ENCODE measurements at regions not wholly inside any gene's neighbourhood (a gene's known extent, or its start where the extent isn't known, plus 50 kb on each side); places are given as distances from the start of the nearest gene placed in this dataset.
"Not testable (repeated sequence)": the region's sequence is repeated elsewhere in the genome, so short reads cannot be mapped to it uniquely, and the experiment has no call there.

- DNase-seq, result no peak
Observed at GRCh38 chr12:67539946-67540345, 108.6 kb upstream of the DYRK2 start.

GRCh38 chr12:67540920-67541624, 107.5 kb upstream of the DYRK2 start:
- no peak for DNase-seq

DNA sequence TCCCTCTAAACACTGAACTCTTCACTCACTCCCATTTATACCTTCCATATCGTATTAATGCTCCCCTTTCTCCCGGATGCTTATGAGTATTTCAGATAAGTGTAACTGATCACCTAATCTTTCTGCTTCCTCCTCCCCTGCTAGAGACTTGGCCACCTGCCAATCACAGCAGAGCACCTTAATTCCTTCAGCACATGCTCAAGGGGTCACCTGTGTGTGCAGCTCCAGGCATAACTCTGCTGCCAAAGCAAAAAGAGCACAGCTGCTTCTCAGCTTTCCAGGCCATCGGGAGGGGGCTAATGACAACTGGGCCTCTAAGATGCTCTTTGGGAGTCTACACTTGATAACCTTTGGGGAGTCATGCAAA, 106.9 kb upstream of the DYRK2 start:
- no peak for DNase-seq

GRCh38 chr12:67543021-67543770, 105.3 kb upstream of the DYRK2 start:
- no peak for DNase-seq

GRCh38 chr12:67545298-67545697, 103.2 kb upstream of the DYRK2 start:
- DNase-seq, result no peak

- no peak for DNase-seq
Observed at GRCh38 chr12:67546746-67547145, 101.8 kb upstream of the DYRK2 start.

- DNase-seq, result not testable (repeated sequence)
Observed at GRCh38 chr12:67555075-67555717, 93.3 kb upstream of the DYRK2 start.

DNA sequence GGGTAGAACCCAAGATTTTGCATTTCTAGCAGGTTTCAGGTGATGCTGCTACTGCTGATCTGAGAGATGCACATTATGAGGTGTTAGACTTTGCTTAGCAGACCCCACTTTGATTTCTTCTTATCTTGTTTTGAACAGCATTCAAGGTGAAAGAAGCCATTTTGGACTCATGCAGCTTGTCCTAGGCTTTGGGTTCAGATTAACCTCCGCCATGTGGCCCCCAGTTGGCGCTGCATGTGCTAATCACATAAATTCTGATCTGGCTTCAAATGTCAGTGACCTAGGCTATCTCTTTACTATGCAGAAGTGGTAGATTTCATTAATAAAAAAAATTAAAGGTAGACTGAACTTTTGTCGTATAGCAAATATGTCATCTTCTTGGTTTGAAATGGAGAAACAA, 89.8 kb upstream of the DYRK2 start:
- no peak for DNase-seq

DNA sequence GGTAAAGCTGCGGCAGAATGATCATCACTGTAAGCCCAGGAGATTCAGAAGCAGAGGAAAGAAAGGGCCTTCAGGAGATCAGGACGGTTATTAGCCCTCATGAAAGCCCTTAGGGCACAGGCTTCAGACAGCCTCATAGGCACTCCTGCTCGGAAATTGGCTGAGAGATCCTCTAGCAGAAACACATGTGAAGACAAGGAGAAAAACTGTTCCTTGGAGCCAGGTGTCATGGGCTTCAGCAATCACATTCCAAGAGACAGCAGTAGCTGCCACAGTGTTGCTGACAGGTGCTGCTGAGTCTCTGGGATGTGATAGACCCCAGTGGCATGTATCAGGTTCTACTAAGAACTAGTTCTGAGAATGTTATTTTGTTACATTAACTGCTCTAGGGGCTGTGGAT, 88.8 kb upstream of the DYRK2 start:
- no peak for DNase-seq

GRCh38 chr12:67562513-67563287, 85.8 kb upstream of the DYRK2 start:
- DNase-seq, result no peak

DNA sequence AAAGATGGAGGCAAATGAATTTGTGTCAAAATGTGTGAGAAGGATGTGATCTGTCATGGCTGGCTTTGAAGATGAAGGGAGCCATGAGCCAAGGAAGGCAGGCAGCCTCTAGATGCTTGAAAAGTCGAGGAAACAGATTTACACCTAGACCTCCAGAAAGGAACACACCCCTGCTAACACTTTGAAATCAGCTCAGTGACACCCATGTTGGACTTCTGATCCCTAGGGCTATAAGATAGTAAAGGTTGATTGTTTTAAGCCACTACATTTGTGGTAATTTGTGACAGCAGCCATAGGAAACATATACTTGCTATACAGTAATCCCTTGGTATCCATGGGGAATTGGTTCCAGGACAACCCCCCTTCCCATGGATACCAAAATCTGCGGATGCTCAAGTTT, 80.5 kb upstream of the DYRK2 start:
- DNase-seq, result no peak

GRCh38 chr12:67572492-67572891, 76.1 kb upstream of the DYRK2 start:
- no peak for DNase-seq

DNA sequence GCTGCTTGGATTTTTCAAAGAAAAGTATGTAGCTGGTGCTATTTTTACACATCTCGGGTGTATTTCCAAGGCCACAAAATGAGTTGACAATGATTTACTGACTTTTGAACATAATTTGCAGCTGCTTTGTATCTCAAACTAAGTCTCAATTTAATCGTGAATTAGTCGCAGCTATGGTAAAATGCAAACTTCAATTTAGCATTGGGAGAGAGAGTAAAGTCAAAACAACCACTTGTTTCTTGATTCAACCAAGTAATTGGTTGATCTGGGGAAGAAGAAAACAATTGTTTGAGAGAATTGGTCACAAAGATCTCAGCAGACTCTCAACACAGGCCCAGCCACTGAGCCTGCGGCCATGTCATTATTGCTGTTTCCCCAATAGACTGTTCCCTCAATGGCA, 75.0 kb upstream of the DYRK2 start:
- DNase-seq, result no peak

DNA sequence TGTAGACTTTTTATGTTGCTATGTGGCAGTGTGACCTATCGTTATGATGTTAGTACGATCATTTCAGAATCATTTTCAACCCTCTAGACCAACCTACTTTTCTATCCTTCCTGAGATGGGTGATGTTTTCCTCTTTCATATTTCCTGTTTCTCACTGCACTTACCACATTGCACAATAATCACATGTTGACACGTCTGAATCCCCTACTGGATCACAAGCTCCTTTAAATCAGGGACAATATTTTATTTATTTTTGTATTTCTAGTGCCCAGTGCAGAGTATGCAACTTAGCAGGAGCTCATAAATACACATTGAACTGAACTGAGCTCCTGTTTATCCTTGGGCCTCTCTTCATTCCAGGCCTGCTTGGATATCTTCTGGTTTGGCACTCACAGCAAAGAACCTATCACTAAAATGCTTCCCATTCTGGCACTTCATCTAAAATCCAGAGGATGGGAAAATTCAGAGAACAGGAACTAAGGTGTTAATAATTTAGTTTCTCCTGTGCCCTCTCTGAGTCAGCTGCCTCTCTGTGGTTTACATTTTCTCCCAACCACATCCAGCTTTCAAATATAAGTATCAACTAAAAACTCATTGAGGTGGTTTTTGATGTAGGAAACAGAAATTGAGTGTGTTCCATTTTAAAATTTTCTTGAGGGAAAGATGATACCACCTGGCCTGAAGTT, 69.4 kb upstream of the DYRK2 start:
- no peak for DNase-seq

DNA sequence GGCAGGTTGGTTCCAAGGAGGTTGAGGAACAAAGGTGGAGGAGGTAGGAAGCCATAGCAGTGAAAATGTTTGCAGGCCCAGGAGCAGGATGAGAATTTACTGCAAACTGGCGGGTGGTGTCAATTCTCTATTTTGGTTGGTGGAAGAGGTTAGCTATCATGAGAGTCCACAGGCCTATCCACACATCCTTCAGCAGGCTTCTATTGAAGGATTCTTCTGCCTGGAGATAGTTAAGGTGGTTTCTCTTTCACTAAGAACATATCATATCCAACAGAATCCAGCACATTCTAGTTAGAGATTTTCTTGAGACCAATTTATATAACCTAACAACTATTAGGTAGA, 68.9 kb upstream of the DYRK2 start:
- DNase-seq, result no peak

DNA sequence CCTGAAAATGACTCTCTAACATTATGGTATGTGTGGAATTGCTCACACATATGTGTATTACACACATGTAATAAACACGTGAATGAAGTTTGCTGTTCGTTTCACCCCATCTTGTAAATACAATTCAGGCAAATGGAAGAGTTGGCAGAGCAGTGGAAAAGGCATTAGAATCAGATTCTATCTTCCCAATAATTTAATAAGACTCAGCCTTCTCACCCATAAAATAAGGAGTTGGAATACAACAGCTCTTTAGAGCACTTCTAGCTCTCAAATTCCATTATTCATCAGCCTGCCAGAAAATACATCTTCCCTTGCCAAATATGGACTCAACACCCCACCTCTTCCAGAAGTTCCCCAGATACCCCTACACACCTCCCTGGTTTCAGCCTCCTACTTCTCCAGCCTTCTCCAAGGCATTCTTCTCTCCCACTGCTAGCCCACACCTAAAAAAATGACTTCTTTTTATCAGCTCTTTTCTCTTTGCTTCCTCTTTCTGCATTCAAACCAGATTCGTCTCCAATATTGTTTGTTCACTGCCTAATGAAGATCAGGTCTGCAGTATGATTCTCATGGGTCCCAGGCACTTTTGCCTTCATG, 66.2 kb upstream of the DYRK2 start:
- DNase-seq, result no peak

DNA sequence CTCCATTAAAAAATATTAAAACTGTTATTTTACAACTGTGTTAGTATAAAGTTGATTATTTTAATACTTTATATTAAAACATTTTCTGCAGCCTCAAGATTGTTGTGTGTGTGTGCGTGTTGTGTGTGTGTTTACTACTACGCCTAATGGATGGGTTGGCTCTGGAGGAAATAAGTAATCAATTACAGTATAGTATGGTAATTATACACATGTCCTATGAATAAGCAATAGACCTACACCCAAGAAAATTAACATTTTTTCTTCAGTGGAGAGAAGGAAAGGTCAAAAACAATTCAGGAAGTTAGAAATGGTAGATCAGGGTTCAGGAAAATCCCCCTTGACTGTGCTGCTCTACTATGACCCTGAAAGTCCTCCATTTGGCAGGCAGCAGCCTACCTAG, 65.7 kb upstream of the DYRK2 start:
- DNase-seq, result no peak

DNA sequence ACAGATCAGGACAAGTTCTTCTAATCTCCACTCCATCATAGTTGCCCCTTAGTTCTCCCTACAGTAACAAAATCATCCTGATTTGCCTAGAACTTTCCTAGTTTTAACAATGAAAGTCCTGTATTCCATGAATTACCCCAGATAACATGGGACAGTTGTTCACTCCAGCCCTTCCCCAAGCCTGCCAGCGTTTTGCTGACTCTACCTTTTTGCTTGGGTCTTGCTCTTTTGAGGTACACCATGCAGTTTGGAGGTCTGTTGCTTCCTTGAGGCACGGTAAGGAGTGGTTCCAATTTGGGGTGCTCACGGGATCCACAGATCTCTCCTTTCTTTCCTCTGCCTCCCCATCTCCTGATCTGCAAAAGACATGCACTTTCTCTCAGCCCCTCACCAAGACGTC, 61.6 kb upstream of the DYRK2 start:
- DNase-seq, result no peak

GRCh38 chr12:67589078-67589477, 59.5 kb upstream of the DYRK2 start:
- no peak for DNase-seq

GRCh38 chr12:67590149-67590790, 58.3 kb upstream of the DYRK2 start:
- no peak for DNase-seq

GRCh38 chr12:67592228-67593011, 56.1 kb upstream of the DYRK2 start:
- DNase-seq, result no peak
